Stomach (tissue), 4 donors: ENCODE measurements at regions not wholly inside any gene's neighbourhood (a gene's known extent, or its start where the extent isn't known, plus 50 kb on each side); places are given as distances from the start of the nearest gene placed in this dataset.

ENCODE experiments used
- CTCF ChIP-seq, 7 experiments: fragments of 450-650 bp in 4 of 7; fragments of 200-600 bp in 3 of 7; sonication (generic) in 3 of 7; IDR thresholded peaks; one replicate each; pipeline ENCODE4 v1.5.1; 2016 to 2019; ENCODE audit warnings: antibody characterized with exemption in 7 of 7, control low read depth in 2 of 7, mild to moderate bottlenecking in 1 of 7
- EP300 ChIP-seq: sonication (generic); formaldehyde crosslinking; IDR thresholded peaks from one replicate; pipeline ENCODE4 v1.6.1; 2017; ENCODE audit warnings: antibody characterized with exemption
- POLR2A ChIP-seq, 4 donors: fragments of 450-650 bp; IDR thresholded peaks; one replicate each; pipeline ENCODE4 v1.6.1; 2016; ENCODE audit warnings: antibody characterized with exemption in 4 of 4, control low read depth in 2 of 4, mild to moderate bottlenecking in 1 of 4, moderate library complexity in 1 of 4

DNA sequence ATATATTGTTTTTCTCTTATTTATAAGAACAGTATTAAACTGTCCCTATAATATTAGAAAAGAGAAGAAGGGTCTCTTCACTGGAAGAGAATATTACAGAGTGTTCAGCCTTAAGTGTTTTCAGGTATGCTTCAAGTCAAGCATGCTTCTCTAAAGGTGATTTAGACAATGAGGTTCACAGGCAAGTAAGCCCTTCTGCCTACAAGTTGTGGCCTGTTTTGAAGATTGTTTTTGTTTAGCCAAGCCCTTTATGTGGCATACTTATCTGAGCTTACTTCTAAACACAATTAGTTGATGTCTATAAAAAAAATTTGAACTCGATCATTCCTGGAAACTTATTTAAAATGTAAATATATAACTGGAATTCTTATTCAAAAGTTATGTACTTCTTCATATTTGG, 343.8 kb upstream of the CDH18 start:
- TF ChIP-seq CTCF (IDR thresholded peaks at IDR 0.05) (no peak), POLR2A (IDR thresholded peaks at IDR 0.05) (no peak), EP300 (no peak)
